NCI-H1436 treated with DMSO at 0.1 percent for 48 hours (cell line): ENCODE measurements at regions not wholly inside any gene's neighbourhood (a gene's known extent, or its start where the extent isn't known, plus 50 kb on each side); places are given as distances from the start of the nearest gene placed in this dataset.

Experiments
- DNase-seq: peaks from one replicate; lab custom pipeline; 2025; lab: John Stamatoyannopoulos, UW

DNA sequence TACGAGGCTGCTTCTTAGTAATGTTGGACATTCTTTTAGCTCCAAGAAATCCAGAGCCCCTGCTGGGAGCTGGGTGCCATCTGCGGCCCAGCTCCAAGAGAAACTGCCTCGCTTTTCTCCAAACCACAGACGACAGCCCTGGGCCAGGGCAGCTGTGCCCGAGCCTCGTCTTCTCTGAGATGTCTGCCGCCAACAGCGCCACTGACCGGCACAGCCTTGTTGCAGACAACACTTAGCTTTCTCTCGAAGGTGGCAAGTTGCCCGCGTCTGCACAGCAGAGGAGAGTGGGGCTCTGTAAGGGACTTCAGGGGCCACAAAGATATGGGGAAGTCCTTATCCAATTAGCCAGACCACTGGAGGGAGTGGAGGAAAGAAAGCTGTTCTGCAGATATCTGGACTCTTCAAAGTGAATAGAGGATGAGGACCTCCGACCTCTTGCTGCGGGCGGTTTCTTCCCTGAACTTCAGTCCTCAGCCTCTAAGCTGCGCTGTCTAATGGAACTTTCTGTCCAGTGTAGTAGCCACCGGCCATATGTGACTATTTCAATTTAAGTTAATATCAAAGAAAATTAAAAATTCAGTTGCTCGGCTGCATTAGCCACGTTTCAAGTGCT, 63.9 kb upstream of the DISP3 start:
- DNase-seq: no peak

DNA sequence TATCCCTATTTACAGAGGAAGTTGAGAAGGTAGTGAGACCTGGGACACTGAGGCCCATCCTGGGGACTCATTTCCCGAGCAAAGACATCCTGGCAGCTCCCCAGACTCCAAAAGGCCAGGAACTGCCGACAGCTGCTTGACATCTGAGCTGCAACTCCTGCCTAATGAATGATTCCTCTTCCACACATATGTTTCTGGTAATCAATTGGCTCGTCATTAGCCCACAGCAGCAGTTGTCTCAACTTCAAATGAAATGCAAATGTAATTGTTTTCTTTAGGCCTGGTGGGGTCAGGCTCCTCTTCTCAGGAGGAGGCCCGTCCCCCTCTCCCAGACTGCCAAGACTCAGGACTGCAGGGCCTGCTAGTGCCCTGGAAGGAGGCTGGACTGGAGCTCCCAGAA, 61.8 kb upstream of the DISP3 start:
- no peak for DNase-seq

DNA sequence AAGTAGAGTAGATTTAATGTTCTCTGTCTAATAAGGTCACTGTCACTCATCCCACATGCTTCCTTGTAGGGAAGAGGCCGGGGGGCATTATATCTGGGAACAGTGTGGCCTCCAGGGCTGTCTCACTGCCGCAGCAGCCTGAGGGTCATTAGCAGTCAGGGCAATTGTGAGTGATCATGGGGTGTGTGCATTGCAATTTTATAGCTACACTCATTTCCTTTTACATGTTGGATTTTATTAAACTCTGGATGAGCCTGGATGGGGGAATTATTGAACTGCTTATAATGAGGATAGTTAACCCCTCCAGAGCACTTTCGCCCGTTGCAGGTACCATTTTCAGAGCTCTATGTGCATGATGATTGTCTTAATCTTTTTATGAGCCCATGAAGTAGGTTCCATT, 60.9 kb upstream of the DISP3 start:
- no peak for DNase-seq

DNA sequence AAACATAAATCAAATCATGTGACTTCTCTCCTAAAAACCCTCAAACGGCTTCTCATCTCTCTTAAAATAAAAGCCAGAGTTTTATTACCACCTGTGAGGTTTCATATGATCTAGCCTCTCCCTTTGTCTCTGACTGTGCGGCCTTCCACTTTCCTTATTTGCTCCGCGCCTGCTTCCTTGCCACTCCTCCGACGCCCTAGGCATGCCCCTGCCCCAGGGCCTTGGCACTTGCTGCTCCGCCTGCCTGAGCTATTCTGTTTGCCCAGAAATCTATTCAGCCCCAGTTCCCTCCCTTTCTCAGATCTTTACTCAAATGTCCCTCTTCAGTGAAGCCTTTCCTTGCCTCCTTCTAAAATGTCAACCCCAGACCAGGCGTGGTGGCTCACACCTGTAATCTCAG, 57.5 kb upstream of the DISP3 start:
- no peak for DNase-seq

DNA sequence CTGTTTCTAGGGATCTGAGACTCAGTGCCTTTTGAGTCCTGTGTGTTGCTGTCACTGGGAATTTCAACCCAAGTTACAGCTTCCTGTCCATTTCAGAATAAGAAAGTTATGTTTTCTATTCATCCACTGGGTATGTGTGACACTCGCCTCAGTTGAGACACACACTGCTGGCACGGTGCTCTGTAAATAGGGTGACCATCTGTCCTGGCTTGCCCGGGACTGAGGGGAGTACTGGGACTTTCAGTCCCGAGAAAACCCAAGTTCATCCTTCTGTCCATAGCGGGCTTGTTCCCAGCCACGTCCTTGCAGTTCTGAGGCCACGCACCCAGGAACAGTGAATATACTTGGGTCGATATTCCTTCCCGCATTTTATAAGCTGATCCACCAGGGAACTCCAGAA, 56.3 kb upstream of the DISP3 start:
- DNase-seq: no peak

DNA sequence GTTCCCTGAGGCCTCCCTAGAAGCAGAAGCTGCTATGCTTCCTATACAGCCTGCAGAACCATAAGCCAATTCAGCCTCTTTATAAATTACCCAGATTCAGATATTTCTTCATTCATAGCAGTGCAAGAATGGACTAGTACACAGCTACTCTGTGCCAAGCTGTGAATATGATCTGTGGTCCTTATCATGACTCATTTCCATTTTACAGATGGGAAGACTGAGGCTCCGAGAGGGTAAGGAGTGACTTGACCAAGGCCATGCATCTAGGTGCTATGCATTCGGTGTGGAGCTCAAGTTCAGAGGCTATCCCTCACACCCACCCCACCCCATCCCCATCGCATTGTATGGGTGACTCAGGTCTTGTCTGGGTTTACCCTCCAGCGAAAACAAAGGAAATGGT, 52.3 kb upstream of the DISP3 start:
- no peak for DNase-seq

DNA sequence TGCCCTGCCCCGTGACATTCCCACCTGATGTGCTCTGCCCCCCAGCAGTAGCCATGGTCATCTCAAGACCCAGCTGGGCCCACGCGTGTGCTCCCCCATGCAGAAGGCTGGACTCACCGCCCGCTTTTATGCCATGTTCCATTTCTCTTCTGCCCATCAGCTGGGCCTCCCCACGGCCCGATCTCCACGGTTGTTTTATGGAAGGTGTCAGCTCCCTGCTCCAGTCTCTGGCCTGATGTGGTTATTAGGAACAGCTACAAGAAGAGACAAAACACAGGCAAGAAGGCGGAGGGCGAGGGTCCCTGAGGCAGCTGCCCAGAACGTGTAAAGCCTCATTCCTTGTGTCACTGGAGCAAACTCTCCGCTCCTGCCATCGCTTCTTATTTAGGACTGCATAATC, 50.2 kb upstream of the DISP3 start:
- no peak for DNase-seq
